Adrenal gland (tissue), 9 donors: ENCODE measurements at regions not wholly inside any gene's neighbourhood (a gene's known extent, or its start where the extent isn't known, plus 50 kb on each side); places are given as distances from the start of the nearest gene placed in this dataset.

Experiments used
- DNase-seq, 7 donors: peaks; one replicate each; pipeline ENCODE4 v3.0.0-alpha.2; 2019 to 2020
- H3K27ac ChIP-seq, 5 donors: fragments of 200-600 bp; sonication (generic) in 4 of 5; 1 replicate in 3 of 5; 2 replicates in 2 of 5; pipeline versions ENCODE4 v1.5.1 to v1.8.0; 2016 to 2020; ENCODE audit warnings: mild to moderate bottlenecking in 1 of 5
- H3K27me3 ChIP-seq: fragments of 200-600 bp; 2 replicates; pipeline ENCODE4 v1.8.0; 2021
- H3K36me3 ChIP-seq, 2 donors: fragments of 200-600 bp; replicated peaks in 1 of 2; 1 replicate in 1 of 2; 2 replicates in 1 of 2; pipeline versions ENCODE4 v1.5.1 to v1.8.0; 2018 to 2022
- H3K4me1 ChIP-seq, 2 donors: fragments of 200-600 bp; replicated peaks in 1 of 2; 1 replicate in 1 of 2; 2 replicates in 1 of 2; pipeline versions ENCODE4 v1.5.1 to v1.8.0; 2018 to 2021
- H3K4me3 ChIP-seq, 4 donors: fragments of 200-600 bp; sonication (generic) in 3 of 4; one replicate each; pipeline ENCODE4 v1.5.1; 2016 to 2018
- H3K9me3 ChIP-seq, 3 donors: fragments of 200-600 bp; sonication (generic) in 1 of 3; replicated peaks in 1 of 3; 1 replicate in 2 of 3; 2 replicates in 1 of 3; pipeline versions ENCODE4 v1.5.1 to v1.8.0; 2016 to 2021
- CTCF ChIP-seq, 6 experiments: fragments of 450-650 bp in 4 of 6; fragments of 200-600 bp in 2 of 6; sonication (generic) in 1 of 6; IDR thresholded peaks; 1 replicate in 5 of 6; 2 replicates in 1 of 6; pipeline versions ENCODE4 v1.5.1 to v1.8.0; 2016 to 2021; ENCODE audit warnings: antibody characterized with exemption in 6 of 6, mild to moderate bottlenecking in 2 of 6, moderate library complexity in 1 of 6
- POLR2A ChIP-seq, 2 donors: fragments of 450-650 bp; IDR thresholded peaks; one replicate each; pipeline ENCODE4 v1.6.1; 2017; ENCODE audit warnings: antibody characterized with exemption in 2 of 2, mild to moderate bottlenecking in 2 of 2, moderate library complexity in 1 of 2
- WGBS, 4 donors: extraction: QIAGEN DNeasy Blood & Tissue Kit in 2 of 4; methylation state at CpG; one replicate each; pipeline versions ENCODE4 v1.1.5 to v1.1.7; 2013 to 2017; 5-methylcytosine and 5-hydroxymethylcytosine counted together
- intact Hi-C, 2 donors: fragments of 100-400 bp; cut with DNase I; formaldehyde crosslinking; loops; one replicate each; pipeline versions ENCODE4 v1.14.1 to v1.15.0; 2022 to 2023
- donor health status: healthy with polysubstance abuse.
- donor health status: Bipolar disorder and iron deficiency.
- donor health status: DM: yes; HTN: yes; CAD: no.
- donor health status: DM: no; HTN: no; CAD: no.
- donor health status: DM: no; HTN: no; CAD: no.

DNA sequence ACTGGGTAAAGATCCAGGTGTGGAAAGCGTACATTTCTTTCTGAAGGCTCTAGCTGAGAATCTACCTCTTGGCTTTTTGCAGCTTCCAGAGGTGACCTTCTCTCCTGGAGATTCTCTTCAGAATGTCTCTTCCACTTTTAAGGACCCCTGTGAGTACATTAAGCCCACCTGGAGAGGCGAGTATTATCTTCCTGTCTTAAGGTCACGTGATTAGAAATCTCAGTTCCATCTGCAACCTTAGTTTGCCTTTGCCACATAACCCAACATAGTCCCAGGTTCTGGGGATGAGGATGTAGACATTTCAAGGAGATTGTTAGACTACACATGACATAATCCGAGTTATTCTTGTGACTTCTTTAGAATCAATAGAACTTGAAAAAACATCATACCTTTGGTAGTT lies 665.5 kb upstream of the POM121L12 start:
- no peak overlapping the region for H3K27ac ChIP-seq
- no peaks in the 10 kb centered on the region for H3K36me3 ChIP-seq
- intact Hi-C loops: no loop called here
- no peak for TF ChIP-seq POLR2A (IDR thresholded peaks at IDR 0.05)
- TF ChIP-seq CTCF (IDR thresholded peaks at IDR 0.05): no peak
- H3K4me1 ChIP-seq: no peaks in the 10 kb centered on the region
- no peak overlapping the region for H3K4me3 ChIP-seq
- DNase-seq: no peak
- H3K9me3 ChIP-seq: no peaks in the 10 kb centered on the region
- H3K27me3 ChIP-seq: no peaks in the 10 kb centered on the region
- WGBS, 4 donors: 77 to 81% (median 78%) methylated on average over 4 of the region's 4 CpGs

GRCh38 chr7:52365349-52365748 lies 670.1 kb upstream of the POM121L12 start:
- no peaks in the 10 kb centered on the region for H3K36me3 ChIP-seq
- H3K4me3 ChIP-seq: no peak overlapping the region
- intact Hi-C loops: no loop called here
- no peak for DNase-seq
- no peak overlapping the region for H3K27ac ChIP-seq
- no peaks in the 10 kb centered on the region for H3K4me1 ChIP-seq
- no peaks in the 10 kb centered on the region for H3K9me3 ChIP-seq
- H3K27me3 ChIP-seq: no peaks in the 10 kb centered on the region
- TF ChIP-seq POLR2A (IDR thresholded peaks at IDR 0.05) (no peak), CTCF (IDR thresholded peaks at IDR 0.05) (no peak)

DNA sequence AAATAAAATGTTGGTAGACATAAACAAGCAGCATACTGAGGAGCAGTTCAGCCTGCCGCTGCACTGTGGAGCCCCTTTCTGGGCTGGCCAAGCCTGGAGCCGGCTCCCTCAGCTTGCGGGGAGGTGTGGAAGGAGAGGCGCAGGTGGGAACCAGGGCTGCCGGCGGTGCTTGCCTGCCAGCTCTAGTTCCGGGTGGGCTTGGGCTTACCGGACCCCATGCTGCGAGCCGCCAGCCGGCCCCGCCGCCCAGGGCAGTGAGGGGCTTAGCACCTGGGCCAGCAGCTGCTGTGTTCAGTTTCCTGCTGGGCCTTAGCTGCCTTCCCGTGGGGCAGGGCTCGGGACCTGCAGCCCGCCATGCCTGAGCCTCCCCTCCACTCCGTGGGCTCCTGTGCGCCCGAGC lies 672.9 kb upstream of the POM121L12 start:
- Histone ChIP-seq H3K4me1 (no peaks in the 10 kb centered on the region), H3K27me3 (no peaks in the 10 kb centered on the region), H3K9me3 (no peaks in the 10 kb centered on the region), H3K4me3 (no peak overlapping the region), H3K27ac (no peak overlapping the region), H3K36me3 (no peaks in the 10 kb centered on the region)
- 82 to 100% (median 93%) methylated on average over 2 to 19 of the region's 19 CpGs for WGBS, 4 donors
- no peak for DNase-seq
- TF ChIP-seq POLR2A (IDR thresholded peaks at IDR 0.05): no peak
- no peak for TF ChIP-seq CTCF (IDR thresholded peaks at IDR 0.05)
- intact Hi-C loops: no loop called here

DNA sequence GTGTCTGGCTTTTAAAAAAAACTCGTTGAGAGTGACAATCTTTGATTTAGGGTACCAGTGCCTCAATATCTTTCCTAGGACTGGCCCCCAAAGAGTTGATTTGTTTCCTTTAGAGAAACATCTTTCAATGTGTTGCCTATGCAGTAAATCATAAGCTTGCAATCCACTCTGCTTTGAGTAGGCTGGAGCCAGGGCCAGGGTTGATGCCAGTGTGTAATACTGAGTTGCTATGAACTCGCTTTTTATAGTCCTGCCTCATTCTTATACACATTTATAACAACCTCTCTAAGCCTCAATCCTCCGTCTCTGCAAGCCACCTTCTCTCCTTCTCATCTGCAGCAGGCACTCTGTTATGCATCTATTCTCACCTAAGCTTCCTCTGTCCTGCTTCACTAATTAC lies 674.9 kb upstream of the POM121L12 start:
- intact Hi-C loops: no loop called here
- H3K9me3 ChIP-seq: no peaks in the 10 kb centered on the region
- WGBS, 4 donors: 52 to 60% (median 56%) methylated on average over 3 of the region's 3 CpGs

More for the DNA sequence above, 674.9 kb upstream of the POM121L12 start:
- Histone ChIP-seq H3K27me3 (no peaks in the 10 kb centered on the region), H3K4me1 (no peaks in the 10 kb centered on the region), H3K27ac (no peak overlapping the region), H3K4me3 (no peak overlapping the region), H3K36me3 (no peaks in the 10 kb centered on the region)
- DNase-seq: no peak
- TF ChIP-seq CTCF (IDR thresholded peaks at IDR 0.05) (no peak), POLR2A (IDR thresholded peaks at IDR 0.05) (no peak)
